HL-60/S4 (cell line): ENCODE measurements at regions not wholly inside any gene's neighbourhood (a gene's known extent, or its start where the extent isn't known, plus 50 kb on each side); places are given as distances from the start of the nearest gene placed in this dataset.
"Not testable (repeated sequence)": the region's sequence is repeated elsewhere in the genome, so short reads cannot be mapped to it uniquely, and the experiment has no call there.

Experiments
- in situ Hi-C: fragments of 300-500 bp; cut with MboI; formaldehyde crosslinking; loops from 2 replicates; pipeline ENCODE4 v1.14.3; 2022; ENCODE audit warnings: low sequenced_read_pairs

DNA sequence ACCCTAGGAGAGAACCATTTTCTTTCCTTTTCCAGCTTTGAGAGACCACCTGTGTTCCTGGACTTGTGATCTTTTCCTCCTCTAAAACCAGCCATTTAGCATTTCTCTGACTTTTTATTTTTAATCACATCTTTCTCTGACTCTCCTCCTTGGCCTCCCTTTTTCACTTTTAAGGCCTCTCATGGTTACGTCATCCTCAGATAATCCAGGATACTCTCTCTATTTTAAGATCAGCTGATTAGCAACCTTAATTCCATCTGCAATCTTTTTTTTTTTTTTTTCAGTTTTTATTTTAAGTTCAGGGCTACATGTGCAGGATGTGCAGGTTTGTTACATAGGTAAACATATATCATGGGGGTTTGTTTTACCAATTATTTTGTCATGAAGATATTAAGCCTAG, 54.0 kb downstream of the RFPL4B start:
- in situ Hi-C loops, result no loop called here

DNA sequence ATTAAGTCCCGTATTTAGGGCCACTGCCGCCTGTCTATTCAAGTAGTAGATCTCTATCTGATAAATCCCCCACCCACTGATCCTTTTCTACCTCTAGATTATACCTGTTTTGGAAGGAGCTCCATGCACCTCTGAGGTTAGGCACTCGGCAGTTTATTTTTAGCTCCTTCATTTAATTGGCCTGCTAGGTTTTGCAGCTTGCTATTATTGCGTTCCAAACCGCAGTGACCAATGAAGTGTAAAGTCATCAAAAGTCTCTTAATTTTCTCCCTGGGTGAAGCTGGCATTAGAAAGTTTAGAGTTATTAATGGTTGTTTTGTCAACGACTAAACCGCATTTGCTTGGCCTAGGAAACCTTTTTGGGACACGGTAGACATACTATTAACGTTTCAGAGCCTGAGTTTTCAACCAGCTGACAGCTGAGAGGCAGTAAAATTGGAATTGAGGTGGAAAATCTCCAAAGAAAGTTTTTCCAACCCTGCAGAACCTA, 60.0 kb downstream of the RFPL4B start:
- in situ Hi-C loops, result no loop called here

DNA sequence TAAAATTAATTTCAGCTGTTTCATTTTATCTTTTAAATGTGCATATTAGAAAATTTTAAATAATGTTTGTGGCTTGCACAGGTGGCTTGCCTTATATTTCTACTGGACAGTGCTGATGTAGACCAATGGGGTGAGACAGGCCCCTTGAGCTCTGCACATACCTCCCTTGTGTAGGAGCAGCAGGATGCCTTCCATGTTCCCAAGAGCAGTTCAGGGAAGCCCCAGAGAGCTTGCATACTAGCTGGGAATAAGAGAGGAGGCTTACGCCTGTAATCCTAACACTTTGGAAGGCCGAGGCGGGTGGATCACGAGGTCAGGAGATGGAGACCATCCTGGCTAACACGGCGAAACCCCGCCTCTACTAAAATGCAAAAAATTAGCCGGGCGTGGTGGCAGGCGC, 61.4 kb downstream of the RFPL4B start:
- in situ Hi-C loops, result no loop called here

DNA sequence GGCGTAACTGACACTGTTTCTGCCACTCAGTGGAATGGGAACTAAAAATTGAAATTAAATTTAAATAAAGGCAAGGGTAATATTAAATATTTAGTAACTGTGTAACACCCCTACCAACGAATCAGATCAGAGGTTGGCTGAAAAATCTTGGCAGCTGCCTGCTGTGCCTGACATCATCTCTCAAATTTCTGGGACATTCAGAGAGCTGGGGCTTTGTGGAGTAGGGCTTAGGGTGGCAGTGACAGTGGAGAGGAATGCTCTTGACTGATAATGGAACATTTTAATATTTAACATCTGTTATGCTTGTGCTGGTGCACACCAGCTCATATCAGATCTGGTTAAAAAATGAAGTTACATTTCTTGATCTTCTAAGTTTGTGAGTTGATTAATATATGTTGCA, 62.2 kb downstream of the RFPL4B start:
- in situ Hi-C loops, result no loop called here

- in situ Hi-C loops, result no loop called here
Observed at GRCh38 chr6:112413780-112414179, 66.7 kb downstream of the RFPL4B start.

- in situ Hi-C loops, result no loop called here
Observed at GRCh38 chr6:112415366-112415765, 68.2 kb downstream of the RFPL4B start.

DNA sequence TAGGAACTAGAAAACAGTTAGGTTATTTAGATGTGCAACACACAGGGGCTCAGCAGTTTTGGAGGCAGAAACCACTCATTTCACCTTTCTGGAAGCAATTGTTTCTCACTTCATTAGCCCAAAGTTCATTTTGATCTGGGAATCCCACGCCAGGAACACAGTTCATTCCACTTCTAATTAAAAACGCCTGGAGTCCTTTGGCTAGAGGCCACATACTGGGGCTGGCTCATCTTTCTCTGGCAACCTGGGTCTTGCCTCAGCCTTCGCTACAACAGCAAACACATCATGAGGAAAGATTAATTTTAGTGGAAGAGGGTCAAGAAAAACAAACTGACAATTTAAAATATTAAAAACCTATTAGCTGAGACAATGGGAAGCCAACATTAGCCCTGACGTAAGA, 69.7 kb downstream of the RFPL4B start:
- in situ Hi-C loops, result no loop called here

- in situ Hi-C loops, result not testable (repeated sequence)
Observed at GRCh38 chr6:112427011-112427410, 79.9 kb downstream of the RFPL4B start.

GRCh38 chr6:112427499-112427898, 80.4 kb downstream of the RFPL4B start:
- in situ Hi-C loops, result no loop called here

GRCh38 chr6:112428477-112428876, 81.3 kb downstream of the RFPL4B start:
- in situ Hi-C loops, result no loop called here

GRCh38 chr6:112429226-112429625, 82.1 kb downstream of the RFPL4B start:
- in situ Hi-C loops, result no loop called here

GRCh38 chr6:112431803-112432202, 84.7 kb downstream of the RFPL4B start:
- in situ Hi-C loops, result no loop called here

DNA sequence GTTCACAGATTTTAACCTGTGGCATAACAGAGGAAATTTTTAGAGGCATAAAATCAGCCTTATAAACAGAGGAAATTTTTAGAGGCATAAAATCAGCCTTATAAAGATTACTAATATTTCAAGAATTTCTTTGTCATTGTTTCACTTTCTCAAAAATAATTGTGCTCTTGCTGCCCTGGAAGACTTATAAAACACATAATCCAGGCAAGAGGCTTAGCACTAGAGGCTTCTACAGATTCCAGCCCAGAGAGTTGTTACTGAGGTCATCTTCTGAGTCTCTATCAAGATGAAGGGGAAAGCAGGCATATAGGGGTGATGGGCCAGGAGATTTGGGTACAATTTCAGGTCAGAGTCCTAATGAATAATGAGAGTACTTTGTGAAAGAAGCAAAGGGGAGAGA, 85.7 kb downstream of the RFPL4B start:
- in situ Hi-C loops, result no loop called here

GRCh38 chr6:112433457-112433856, 86.3 kb downstream of the RFPL4B start:
- in situ Hi-C loops, result no loop called here

DNA sequence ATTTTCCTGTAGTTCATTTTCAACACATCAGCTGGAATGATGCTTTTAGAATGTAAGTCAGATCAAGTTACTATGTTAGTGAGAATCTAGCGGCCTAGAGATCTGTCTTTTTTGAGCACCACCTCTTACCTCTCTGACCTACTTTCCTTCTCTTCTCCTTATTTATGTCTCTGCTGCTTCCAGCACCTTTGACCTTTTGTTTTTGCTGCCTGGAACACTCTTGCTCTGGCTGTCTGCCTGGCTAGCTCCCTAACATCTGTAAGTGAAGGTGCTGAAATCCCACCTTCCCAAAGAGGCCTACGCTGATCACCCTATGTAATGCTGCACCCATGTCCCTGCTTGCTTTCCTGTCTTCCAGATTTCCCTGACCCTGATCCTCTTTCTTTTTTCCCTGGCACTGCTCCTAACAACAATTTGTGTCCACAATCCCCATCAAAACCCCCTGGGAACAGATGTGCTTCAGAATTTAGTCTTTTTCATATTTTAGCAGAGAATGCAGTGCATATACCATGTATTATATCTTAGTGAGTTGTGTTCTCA, 87.8 kb downstream of the RFPL4B start:
- in situ Hi-C loops, result no loop called here

GRCh38 chr6:112437058-112437457, 89.9 kb downstream of the RFPL4B start:
- in situ Hi-C loops, result no loop called here

- in situ Hi-C loops, result no loop called here
Observed at GRCh38 chr6:112439010-112439409, 91.9 kb downstream of the RFPL4B start.

DNA sequence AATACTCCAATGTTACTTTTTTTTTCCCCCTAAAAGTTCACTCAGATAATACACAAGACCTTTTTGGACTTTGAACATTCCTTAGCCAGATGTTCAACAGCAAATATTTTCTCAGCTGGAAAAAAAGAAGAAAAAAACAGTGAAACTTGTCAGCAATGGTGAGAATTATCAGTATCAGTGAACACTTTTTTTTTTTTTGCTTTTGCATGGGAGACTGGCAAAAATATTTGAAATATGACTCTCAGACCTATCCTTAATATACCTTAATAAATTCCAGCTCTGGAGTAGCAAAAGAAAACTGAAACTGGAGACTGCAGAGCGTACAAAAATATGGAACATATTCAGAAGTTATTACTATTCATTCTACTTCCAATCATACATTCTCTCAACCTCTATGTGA, 92.3 kb downstream of the RFPL4B start:
- in situ Hi-C loops, result no loop called here

GRCh38 chr6:112441607-112442006, 94.5 kb downstream of the RFPL4B start:
- in situ Hi-C loops, result no loop called here

- in situ Hi-C loops, result no loop called here
Observed at GRCh38 chr6:112443179-112444065, 96.3 kb downstream of the RFPL4B start.

DNA sequence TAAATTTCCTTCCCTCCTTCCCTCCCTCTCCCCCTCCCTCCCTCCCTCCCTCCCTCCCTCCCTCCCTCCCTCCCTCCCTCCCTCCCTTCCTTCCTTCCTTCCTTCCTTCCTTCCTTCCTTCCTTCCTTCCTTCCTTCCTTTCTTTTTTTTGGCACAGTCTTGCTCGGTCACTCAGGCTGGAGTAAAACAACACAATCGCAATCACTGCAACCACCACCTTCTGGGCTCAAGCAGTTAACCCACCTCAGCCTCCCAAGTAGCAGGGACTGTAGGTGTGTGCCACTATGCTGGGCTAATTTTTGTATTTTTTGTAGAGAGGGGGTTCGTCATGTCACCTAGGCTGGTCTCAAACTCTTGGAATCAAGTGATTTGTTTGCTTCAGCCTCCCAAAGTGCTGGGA, 101.7 kb downstream of the RFPL4B start:
- in situ Hi-C loops, result not testable (repeated sequence)

GRCh38 chr6:112450663-112451062, 103.5 kb downstream of the RFPL4B start:
- in situ Hi-C loops, result no loop called here
